ENCODE measurements at regions not wholly inside any gene's neighbourhood (a gene's known extent, or its start where the extent isn't known, plus 50 kb on each side); places are given as distances from the start of the nearest gene placed in this dataset.

DNA sequence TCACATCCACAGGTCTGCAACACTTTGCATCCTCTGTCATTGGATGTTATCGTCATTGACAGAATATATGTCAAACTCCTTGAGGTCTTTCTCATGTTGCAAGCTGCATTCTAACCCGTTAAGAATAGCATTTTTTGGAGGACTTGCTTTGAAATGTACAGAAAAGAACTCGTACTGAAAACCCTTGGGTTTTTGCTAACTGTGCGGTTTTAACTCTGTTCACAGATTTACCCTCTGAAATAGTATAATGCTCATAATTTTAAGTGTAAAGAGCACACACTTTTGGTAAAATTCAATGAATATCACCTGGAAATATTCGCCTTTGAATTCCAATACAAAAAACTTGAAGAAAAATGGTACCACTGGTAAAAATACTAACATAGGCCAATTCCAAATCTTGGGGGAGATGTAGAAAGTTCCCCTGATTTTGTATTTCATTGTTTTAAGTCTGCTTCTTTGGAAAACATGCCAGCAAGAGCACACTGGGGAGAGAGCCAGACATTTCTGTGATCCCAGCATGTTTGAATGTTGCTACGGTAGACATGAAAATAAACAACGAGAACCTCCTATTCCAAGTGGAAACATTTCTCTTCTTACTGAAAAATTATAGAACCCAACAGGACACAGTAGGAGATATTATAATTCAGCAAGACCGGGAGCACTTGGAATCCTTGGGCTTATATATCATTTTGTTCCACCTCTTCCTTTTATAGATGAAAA lies 446.0 kb downstream of the AEBP2 start:
- Mint-ChIP-seq H3K36me3 (peaks cover 10% of the 10 kb centered on the region), H3K4me1 (0 out of 2 replicates have a peak, but pooled peaks cover 5% of the 10 kb centered on the region), H3K27ac (no peak overlapping the region), H3K27me3 (ENCODE audit: low read depth) (no peaks in the 10 kb centered on the region), H3K4me3 (no peak overlapping the region), H3K9me3 (peaks cover 17% of the 10 kb centered on the region)
- CTCF ChIA-PET: no interaction called here
- TF ChIP-seq, protein P1, sequence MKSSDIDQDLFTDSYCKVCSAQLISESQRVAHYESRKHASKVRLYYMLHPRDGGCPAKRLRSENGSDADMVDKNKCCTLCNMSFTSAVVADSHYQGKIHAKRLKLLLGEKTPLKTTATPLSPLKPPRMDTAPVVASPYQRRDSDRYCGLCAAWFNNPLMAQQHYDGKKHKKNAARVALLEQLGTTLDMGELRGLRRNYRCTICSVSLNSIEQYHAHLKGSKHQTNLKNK (CRISPR knock-in tag; IDR thresholded peaks at IDR 0.05): no peak
- TF ChIP-seq RELA (CRISPR knock-in tag; IDR thresholded peaks at IDR 0.05; ENCODE audit: borderline replicate concordance) (no peak), ZNF671 (CRISPR knock-in tag; IDR thresholded peaks at IDR 0.05) (no peak), TEAD1 (CRISPR knock-in tag; IDR thresholded peaks at IDR 0.05) (no peak), TCF7 (CRISPR knock-in tag; IDR thresholded peaks at IDR 0.05; ENCODE audit: low read depth) (no peak), ZNF263 (CRISPR knock-in tag; IDR thresholded peaks at IDR 0.05; ENCODE audit: low read depth) (no peak), GRHL2 (CRISPR knock-in tag; IDR thresholded peaks at IDR 0.05; ENCODE audit: insufficient replicate concordance, severe bottlenecking) (no peak), GTF2I (CRISPR knock-in tag; conservative IDR thresholded peaks at IDR 0.05) (no peak), NR1H2 (CRISPR knock-in tag; IDR thresholded peaks at IDR 0.05) (no peak), ZNF317 (CRISPR knock-in tag; IDR thresholded peaks at IDR 0.05; ENCODE audit: borderline replicate concordance, low read depth) (no peak), ZBTB21 (CRISPR knock-in tag; IDR thresholded peaks at IDR 0.05; ENCODE audit: borderline replicate concordance) (no peak), CREB1 (CRISPR knock-in tag; IDR thresholded peaks at IDR 0.05) (no peak), OVOL2 (CRISPR knock-in tag; IDR thresholded peaks at IDR 0.05; ENCODE audit: borderline replicate concordance) (no peak), FOXK1 (CRISPR knock-in tag; IDR thresholded peaks at IDR 0.05) (no peak), SOX15 (CRISPR knock-in tag; IDR thresholded peaks at IDR 0.05) (no peak), ZNF121 (CRISPR knock-in tag; IDR thresholded peaks at IDR 0.05) (no peak)
- TF ChIP-seq, protein P2, sequence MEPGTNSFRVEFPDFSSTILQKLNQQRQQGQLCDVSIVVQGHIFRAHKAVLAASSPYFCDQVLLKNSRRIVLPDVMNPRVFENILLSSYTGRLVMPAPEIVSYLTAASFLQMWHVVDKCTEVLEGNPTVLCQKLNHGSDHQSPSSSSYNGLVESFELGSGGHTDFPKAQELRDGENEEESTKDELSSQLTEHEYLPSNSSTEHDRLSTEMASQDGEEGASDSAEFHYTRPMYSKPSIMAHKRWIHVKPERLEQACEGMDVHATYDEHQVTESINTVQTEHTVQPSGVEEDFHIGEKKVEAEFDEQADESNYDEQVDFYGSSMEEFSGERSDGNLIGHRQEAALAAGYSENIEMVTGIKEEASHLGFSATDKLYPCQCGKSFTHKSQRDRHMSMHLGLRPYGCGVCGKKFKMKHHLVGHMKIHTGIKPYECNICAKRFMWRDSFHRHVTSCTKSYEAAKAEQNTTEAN (CRISPR knock-in tag; IDR thresholded peaks at IDR 0.05): no peak
- TF ChIP-seq, protein P3, sequence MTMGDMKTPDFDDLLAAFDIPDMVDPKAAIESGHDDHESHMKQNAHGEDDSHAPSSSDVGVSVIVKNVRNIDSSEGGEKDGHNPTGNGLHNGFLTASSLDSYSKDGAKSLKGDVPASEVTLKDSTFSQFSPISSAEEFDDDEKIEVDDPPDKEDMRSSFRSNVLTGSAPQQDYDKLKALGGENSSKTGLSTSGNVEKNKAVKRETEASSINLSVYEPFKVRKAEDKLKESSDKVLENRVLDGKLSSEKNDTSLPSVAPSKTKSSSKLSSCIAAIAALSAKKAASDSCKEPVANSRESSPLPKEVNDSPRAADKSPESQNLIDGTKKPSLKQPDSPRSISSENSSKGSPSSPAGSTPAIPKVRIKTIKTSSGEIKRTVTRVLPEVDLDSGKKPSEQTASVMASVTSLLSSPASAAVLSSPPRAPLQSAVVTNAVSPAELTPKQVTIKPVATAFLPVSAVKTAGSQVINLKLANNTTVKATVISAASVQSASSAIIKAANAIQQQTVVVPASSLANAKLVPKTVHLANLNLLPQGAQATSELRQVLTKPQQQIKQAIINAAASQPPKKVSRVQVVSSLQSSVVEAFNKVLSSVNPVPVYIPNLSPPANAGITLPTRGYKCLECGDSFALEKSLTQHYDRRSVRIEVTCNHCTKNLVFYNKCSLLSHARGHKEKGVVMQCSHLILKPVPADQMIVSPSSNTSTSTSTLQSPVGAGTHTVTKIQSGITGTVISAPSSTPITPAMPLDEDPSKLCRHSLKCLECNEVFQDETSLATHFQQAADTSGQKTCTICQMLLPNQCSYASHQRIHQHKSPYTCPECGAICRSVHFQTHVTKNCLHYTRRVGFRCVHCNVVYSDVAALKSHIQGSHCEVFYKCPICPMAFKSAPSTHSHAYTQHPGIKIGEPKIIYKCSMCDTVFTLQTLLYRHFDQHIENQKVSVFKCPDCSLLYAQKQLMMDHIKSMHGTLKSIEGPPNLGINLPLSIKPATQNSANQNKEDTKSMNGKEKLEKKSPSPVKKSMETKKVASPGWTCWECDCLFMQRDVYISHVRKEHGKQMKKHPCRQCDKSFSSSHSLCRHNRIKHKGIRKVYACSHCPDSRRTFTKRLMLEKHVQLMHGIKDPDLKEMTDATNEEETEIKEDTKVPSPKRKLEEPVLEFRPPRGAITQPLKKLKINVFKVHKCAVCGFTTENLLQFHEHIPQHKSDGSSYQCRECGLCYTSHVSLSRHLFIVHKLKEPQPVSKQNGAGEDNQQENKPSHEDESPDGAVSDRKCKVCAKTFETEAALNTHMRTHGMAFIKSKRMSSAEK (CRISPR knock-in tag; IDR thresholded peaks at IDR 0.05; ENCODE audit: borderline replicate concordance): no peak
- TF ChIP-seq, protein P4, sequence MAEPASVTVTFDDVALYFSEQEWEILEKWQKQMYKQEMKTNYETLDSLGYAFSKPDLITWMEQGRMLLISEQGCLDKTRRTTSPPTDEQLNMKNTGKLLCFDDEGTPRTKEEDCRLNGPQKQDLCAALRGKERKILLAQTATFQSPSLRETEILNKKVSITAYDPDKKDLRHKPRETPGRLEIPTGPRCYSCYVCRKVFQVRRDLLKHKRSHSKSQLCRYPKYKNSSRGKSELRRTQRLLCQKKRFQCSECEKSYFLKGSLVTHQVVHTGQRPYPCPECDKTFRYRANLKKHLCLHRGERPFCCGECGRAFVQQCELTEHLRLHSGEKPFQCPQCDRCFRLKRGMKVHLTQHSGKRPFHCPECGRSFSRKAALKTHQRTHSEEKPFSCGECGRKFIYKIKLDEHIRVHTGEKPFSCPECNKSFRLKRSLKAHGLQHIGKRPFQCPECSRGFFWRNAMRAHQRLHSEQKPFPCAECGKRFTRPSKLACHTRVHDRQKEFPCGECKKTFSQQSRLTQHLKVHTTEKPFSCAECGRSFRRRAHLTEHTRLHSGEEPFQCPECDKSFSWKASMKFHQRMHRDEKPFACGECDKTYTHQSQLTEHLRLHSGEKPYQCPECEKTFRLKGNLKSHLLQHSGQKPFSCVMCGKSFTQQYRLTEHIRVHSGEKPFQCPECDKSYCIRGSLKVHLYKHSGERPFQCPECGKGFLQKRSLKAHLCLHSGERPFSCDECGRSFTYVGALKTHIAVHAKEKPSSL (CRISPR knock-in tag; conservative IDR thresholded peaks at IDR 0.05): no peak
- TF ChIP-seq, protein P5, sequence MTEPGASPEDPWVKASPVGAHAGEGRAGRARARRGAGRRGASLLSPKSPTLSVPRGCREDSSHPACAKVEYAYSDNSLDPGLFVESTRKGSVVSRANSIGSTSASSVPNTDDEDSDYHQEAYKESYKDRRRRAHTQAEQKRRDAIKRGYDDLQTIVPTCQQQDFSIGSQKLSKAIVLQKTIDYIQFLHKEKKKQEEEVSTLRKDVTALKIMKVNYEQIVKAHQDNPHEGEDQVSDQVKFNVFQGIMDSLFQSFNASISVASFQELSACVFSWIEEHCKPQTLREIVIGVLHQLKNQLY (CRISPR knock-in tag; IDR thresholded peaks at IDR 0.05): no peak
- ATAC-seq: no peak
- DNase-seq (ENCODE audit: low spot score): no peak
- POLR2A ChIA-PET: no interaction called here
